ENCODE measurements at regions not wholly inside any gene's neighbourhood (a gene's known extent, or its start where the extent isn't known, plus 50 kb on each side); places are given as distances from the start of the nearest gene placed in this dataset.

DNA sequence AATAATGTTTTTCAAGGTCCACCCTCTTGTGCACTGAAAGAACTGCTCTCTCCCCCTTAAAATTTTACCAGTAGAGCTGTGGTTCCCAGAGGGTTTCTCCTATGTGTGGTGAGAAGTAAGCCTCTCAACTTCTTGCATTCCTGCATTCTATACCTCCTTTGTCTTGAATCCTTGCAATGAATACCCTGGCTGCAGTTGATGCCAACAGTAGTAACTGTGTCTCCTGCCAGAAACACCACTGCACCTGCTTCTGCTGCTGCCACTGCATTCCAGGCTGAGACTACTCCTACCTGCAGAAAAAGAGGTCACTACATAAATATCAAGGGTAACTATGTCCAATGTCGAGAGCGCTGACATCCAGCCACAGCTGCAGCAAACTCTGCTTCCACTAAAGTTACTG lies 203.7 kb downstream of the TMEM167A start:
- TF ChIP-seq MTA3 (IDR thresholded peaks at IDR 0.05; ENCODE audit: borderline replicate concordance) (no peak), ZNF232 (CRISPR knock-in tag; IDR thresholded peaks at IDR 0.05) (no peak), TAF7 (tag; IDR thresholded peaks at IDR 0.05) (no peak), HCFC1 (IDR thresholded peaks at IDR 0.05; ENCODE audit: low read depth, low read length) (no peak), CEBPG (CRISPR knock-in tag; IDR thresholded peaks at IDR 0.05) (no peak), CEBPG (tag; conservative IDR thresholded peaks at IDR 0.05 in 1 of 2, IDR thresholded peaks at IDR 0.05 in 1 of 2) (no peak), ETV1 (tag; conservative IDR thresholded peaks at IDR 0.05; ENCODE audit: low read depth) (no peak), ARHGAP35 (IDR thresholded peaks at IDR 0.05; ENCODE audit: partially characterized antibody) (no peak), ZFX (CRISPR knock-in tag; IDR thresholded peaks at IDR 0.05) (no peak), THRA (IDR thresholded peaks at IDR 0.05) (no peak), BRD9 (IDR thresholded peaks at IDR 0.05; ENCODE audit: low read depth, partially characterized antibody) (no peak), NR2C2 (CRISPR knock-in tag; IDR thresholded peaks at IDR 0.05) (no peak), NR2C2 (tag; IDR thresholded peaks at IDR 0.05) (no peak), USF1 (CRISPR knock-in tag; IDR thresholded peaks at IDR 0.05) (no peak), ZNF311 (CRISPR knock-in tag; IDR thresholded peaks at IDR 0.05) (no peak)
- TF ChIP-seq, protein P1, sequence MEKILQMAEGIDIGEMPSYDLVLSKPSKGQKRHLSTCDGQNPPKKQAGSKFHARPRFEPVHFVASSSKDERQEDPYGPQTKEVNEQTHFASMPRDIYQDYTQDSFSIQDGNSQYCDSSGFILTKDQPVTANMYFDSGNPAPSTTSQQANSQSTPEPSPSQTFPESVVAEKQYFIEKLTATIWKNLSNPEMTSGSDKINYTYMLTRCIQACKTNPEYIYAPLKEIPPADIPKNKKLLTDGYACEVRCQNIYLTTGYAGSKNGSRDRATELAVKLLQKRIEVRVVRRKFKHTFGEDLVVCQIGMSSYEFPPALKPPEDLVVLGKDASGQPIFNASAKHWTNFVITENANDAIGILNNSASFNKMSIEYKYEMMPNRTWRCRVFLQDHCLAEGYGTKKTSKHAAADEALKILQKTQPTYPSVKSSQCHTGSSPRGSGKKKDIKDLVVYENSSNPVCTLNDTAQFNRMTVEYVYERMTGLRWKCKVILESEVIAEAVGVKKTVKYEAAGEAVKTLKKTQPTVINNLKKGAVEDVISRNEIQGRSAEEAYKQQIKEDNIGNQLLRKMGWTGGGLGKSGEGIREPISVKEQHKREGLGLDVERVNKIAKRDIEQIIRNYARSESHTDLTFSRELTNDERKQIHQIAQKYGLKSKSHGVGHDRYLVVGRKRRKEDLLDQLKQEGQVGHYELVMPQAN (IDR thresholded peaks at IDR 0.05; ENCODE audit: borderline replicate concordance): no peak
- no peak overlapping the region for H3K4me2 ChIP-seq (ENCODE audit: insufficient read depth, low read length)
- BruUV-seq (replicated peaks): no TSS peak
- H3K9me1 ChIP-seq (ENCODE audit: control insufficient read depth, insufficient read depth, low read length): no peaks in the 10 kb centered on the region
- H3K79me2 ChIP-seq (ENCODE audit: control insufficient read depth, insufficient read depth, low read length): no peaks in the 10 kb centered on the region
- no peak overlapping the region for H3K9ac ChIP-seq (ENCODE audit: insufficient read depth in 1 of 2, low read depth in 2 of 2, low read length in 2 of 2)
- WGBS (ENCODE audit: insufficient coverage, low coverage, missing lambda C conversion rate): 0% methylated on average over 2 of the region's 2 CpGs
- in situ Hi-C loops (cut with MboI): no loop called here
- ChIA-PET POLR2A (no interaction called here), CTCF (ENCODE audit: low intra/inter-chr PET ratio) (no interaction called here)
- H3K36me3 ChIP-seq (ENCODE audit: control insufficient read depth, insufficient read depth, low read length): no peaks in the 10 kb centered on the region
- intact Hi-C loops (cut with micrococcal nuclease): no loop called here
- no peak for FAIRE-seq
- H3K27me3 ChIP-seq (ENCODE audit: control insufficient read depth in 2 of 2, insufficient read depth in 2 of 2, low read length in 2 of 2): no peaks in the 10 kb centered on the region
- ATAC-seq: no peak
- H3K27ac ChIP-seq (ENCODE audit: extremely low read depth, low read depth, low read length): no peak overlapping the region
- no peak overlapping the region for H3K4me3 ChIP-seq
- no peak for DNase-seq (ENCODE audit: extremely low read depth in 1 of 4, low spot score in 3 of 4)
- H3K4me1 ChIP-seq (replicated peaks in 1 of 2; ENCODE audit: control insufficient read depth in 2 of 2, insufficient read depth in 2 of 2, low read length in 2 of 2): no peaks in the 10 kb centered on the region
- H4K20me1 ChIP-seq (replicated peaks; ENCODE audit: control insufficient read depth, insufficient read depth, low read length): no peaks in the 10 kb centered on the region
- no peak overlapping the region for H2AFZ ChIP-seq (ENCODE audit: low read depth, low read length)
- no peaks in the 10 kb centered on the region for H3K9me3 ChIP-seq (replicated peaks; ENCODE audit: control insufficient read depth, insufficient read depth, low read depth, low read length)
